ENCODE measurements at regions not wholly inside any gene's neighbourhood (a gene's known extent, or its start where the extent isn't known, plus 50 kb on each side); places are given as distances from the start of the nearest gene placed in this dataset.

GRCh38 chr4:156168288-156168687 lies 214.6 kb upstream of the CTSO start:
- Histone ChIP-seq H3K27me3 (ENCODE audit: control insufficient read depth in 1 of 2, insufficient read depth in 2 of 2, low read length in 2 of 2) (no peaks in the 10 kb centered on the region), H3K4me1 (ENCODE audit: control insufficient read depth in 2 of 2, insufficient read depth in 2 of 2, low read length in 1 of 2) (no peaks in the 10 kb centered on the region), H3K9me3 (ENCODE audit: control insufficient read depth in 2 of 2, insufficient read depth in 1 of 2, low read depth in 1 of 2, low read length in 1 of 2) (no peaks in the 10 kb centered on the region), H3K36me3 (ENCODE audit: control insufficient read depth in 2 of 2, insufficient read depth in 2 of 2, low read length in 1 of 2) (no peaks in the 10 kb centered on the region), H3K4me3 (ENCODE audit: low read depth in 1 of 2, low read length in 2 of 2) (no peak overlapping the region), H3K27ac (ENCODE audit: low read depth in 2 of 2, low read length in 1 of 2) (no peak overlapping the region)
- 44 to 54% methylated on average over 1 of the region's 1 CpG for WGBS, 2 donors

GRCh38 chr4:156158747-156159146 lies 205.1 kb upstream of the CTSO start:
- no peak overlapping the region for H3K27ac ChIP-seq (ENCODE audit: low read depth in 2 of 2, low read length in 1 of 2)
- H3K4me1 ChIP-seq (ENCODE audit: control insufficient read depth in 2 of 2, insufficient read depth in 2 of 2, low read length in 1 of 2), result no peaks in the 10 kb centered on the region
- no peaks in the 10 kb centered on the region for H3K9me3 ChIP-seq (ENCODE audit: control insufficient read depth in 2 of 2, insufficient read depth in 1 of 2, low read depth in 1 of 2, low read length in 1 of 2)
- no peak overlapping the region for H3K4me3 ChIP-seq (ENCODE audit: low read depth in 1 of 2, low read length in 2 of 2)
- H3K36me3 ChIP-seq (ENCODE audit: control insufficient read depth in 2 of 2, insufficient read depth in 2 of 2, low read length in 1 of 2), result no peaks in the 10 kb centered on the region
- H3K27me3 ChIP-seq (ENCODE audit: control insufficient read depth in 1 of 2, insufficient read depth in 2 of 2, low read length in 2 of 2), result no peaks in the 10 kb centered on the region

DNA sequence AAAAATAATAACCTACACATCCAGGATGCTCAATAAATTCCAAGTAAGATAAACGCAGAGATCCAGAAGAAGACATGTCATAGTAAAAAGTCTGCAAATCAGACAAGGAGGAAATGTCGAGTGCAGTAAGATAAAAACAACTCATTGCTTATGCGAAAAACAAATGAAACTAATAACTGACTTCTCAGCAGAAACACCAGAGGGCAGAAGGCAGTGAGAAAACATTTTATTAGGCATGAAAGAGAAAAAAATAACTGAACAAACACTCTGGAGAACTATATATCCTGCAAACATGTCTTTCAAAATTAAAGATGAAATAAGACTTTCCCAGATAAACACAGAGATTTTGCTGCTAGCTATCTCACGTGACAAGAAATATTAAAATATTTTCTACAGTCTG lies 201.3 kb upstream of the CTSO start:
- no peaks in the 10 kb centered on the region for H3K27me3 ChIP-seq (ENCODE audit: control insufficient read depth in 1 of 2, insufficient read depth in 2 of 2, low read length in 2 of 2)
- 84 to 86% methylated on average over 4 of the region's 4 CpGs for WGBS, 2 donors
- no peak overlapping the region for H3K27ac ChIP-seq (ENCODE audit: low read depth in 2 of 2, low read length in 1 of 2)
- H3K36me3 ChIP-seq (ENCODE audit: control insufficient read depth in 2 of 2, insufficient read depth in 2 of 2, low read length in 1 of 2), result no peaks in the 10 kb centered on the region
- H3K9me3 ChIP-seq (ENCODE audit: control insufficient read depth in 2 of 2, insufficient read depth in 1 of 2, low read depth in 1 of 2, low read length in 1 of 2), result no peaks in the 10 kb centered on the region
- no peaks in the 10 kb centered on the region for H3K4me1 ChIP-seq (ENCODE audit: control insufficient read depth in 2 of 2, insufficient read depth in 2 of 2, low read length in 1 of 2)
- H3K4me3 ChIP-seq (ENCODE audit: low read depth in 1 of 2, low read length in 2 of 2), result no peak overlapping the region

DNA sequence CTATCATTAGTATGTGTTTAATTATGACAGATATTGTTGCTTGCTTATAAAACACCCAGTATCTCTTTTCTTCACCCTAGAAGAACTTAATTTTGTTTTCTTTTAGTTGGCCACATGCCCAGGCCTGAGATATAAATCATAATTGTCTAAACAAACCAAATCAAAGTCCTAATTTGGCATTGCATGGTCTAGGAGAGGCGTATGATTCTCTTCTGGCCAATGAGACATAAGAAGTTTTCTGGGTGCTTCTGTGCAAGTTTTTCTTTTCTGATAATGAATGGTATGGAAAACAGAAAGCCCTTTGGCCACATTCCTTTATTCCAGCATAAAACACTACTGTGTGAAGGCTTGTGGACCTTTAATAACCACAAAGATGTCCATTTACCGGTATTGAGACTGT lies 192.9 kb upstream of the CTSO start:
- Histone ChIP-seq H3K27ac (ENCODE audit: low read depth in 2 of 2, low read length in 1 of 2) (no peak overlapping the region), H3K4me3 (ENCODE audit: low read depth in 1 of 2, low read length in 2 of 2) (no peak overlapping the region), H3K9me3 (ENCODE audit: control insufficient read depth in 2 of 2, insufficient read depth in 1 of 2, low read depth in 1 of 2, low read length in 1 of 2) (no peaks in the 10 kb centered on the region), H3K4me1 (ENCODE audit: control insufficient read depth in 2 of 2, insufficient read depth in 2 of 2, low read length in 1 of 2) (no peaks in the 10 kb centered on the region), H3K27me3 (ENCODE audit: control insufficient read depth in 1 of 2, insufficient read depth in 2 of 2, low read length in 2 of 2) (no peaks in the 10 kb centered on the region), H3K36me3 (ENCODE audit: control insufficient read depth in 2 of 2, insufficient read depth in 2 of 2, low read length in 1 of 2) (no peaks in the 10 kb centered on the region)
- WGBS, 2 donors, result 54 to 56% methylated on average over 2 of the region's 2 CpGs

DNA sequence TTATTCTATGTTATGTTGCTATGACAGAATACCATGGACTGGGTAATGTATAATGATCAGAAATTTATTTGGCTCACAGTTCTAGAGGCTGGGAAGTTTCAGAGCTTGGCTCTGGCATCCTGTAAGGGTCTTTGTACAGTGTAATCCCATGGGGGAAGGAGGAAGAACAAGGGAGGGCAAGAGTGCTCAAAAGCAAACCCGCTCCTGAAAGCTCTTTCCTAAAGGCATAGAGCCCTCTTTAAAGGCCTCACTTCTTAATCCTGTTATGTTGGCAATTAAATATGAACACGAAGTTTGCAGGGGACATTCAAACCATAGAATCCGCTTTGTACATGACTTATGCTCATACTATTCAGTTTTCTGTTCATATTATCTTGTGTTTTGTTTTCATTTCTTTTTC lies 191.3 kb upstream of the CTSO start:
- 77 to 80% methylated on average over 3 of the region's 3 CpGs for WGBS, 2 donors
- H3K4me3 ChIP-seq (ENCODE audit: low read depth in 1 of 2, low read length in 2 of 2), result no peak overlapping the region

DNA sequence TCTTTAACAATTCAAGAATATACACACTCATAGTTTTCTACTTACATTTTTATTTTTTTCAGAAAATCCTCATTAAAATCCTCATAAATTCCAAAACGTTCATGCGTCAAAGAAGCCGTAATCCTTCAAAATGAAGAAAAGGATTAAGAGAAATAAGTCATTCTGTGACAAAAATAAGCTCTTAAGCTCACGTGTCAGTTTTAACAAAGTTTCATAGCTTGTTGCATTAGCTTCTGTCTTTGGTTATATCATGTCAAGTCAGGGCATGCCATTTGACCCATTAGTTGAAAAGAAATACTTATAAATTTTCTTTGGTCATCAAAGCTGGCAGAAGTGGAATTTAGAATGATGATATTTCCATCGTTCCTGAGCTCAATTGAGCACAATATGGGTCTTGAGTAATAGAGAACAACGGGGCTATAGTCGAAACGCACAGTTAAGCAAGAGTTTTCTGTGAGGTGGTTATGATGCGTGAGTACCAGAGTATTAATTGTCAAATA lies 185.2 kb upstream of the CTSO start:
- no peak overlapping the region for H3K4me3 ChIP-seq (ENCODE audit: low read depth in 1 of 2, low read length in 2 of 2)
- no peaks in the 10 kb centered on the region for H3K36me3 ChIP-seq (ENCODE audit: control insufficient read depth in 2 of 2, insufficient read depth in 2 of 2, low read length in 1 of 2)
- no peaks in the 10 kb centered on the region for H3K27me3 ChIP-seq (ENCODE audit: control insufficient read depth in 1 of 2, insufficient read depth in 2 of 2, low read length in 2 of 2)
- no peaks in the 10 kb centered on the region for H3K4me1 ChIP-seq (ENCODE audit: control insufficient read depth in 2 of 2, insufficient read depth in 2 of 2, low read length in 1 of 2)
- no peak overlapping the region for H3K27ac ChIP-seq (ENCODE audit: low read depth in 2 of 2, low read length in 1 of 2)
- no peaks in the 10 kb centered on the region for H3K9me3 ChIP-seq (ENCODE audit: control insufficient read depth in 2 of 2, insufficient read depth in 1 of 2, low read depth in 1 of 2, low read length in 1 of 2)
- 54 to 65% methylated on average over 9 of the region's 9 CpGs for WGBS, 2 donors

More for the DNA sequence above, 191.3 kb upstream of the CTSO start:
- no peaks in the 10 kb centered on the region for H3K36me3 ChIP-seq (ENCODE audit: control insufficient read depth in 2 of 2, insufficient read depth in 2 of 2, low read length in 1 of 2)
- H3K4me1 ChIP-seq (ENCODE audit: control insufficient read depth in 2 of 2, insufficient read depth in 2 of 2, low read length in 1 of 2), result no peaks in the 10 kb centered on the region
- H3K9me3 ChIP-seq (ENCODE audit: control insufficient read depth in 2 of 2, insufficient read depth in 1 of 2, low read depth in 1 of 2, low read length in 1 of 2), result no peaks in the 10 kb centered on the region
- no peaks in the 10 kb centered on the region for H3K27me3 ChIP-seq (ENCODE audit: control insufficient read depth in 1 of 2, insufficient read depth in 2 of 2, low read length in 2 of 2)
- no peak overlapping the region for H3K27ac ChIP-seq (ENCODE audit: low read depth in 2 of 2, low read length in 1 of 2)

DNA sequence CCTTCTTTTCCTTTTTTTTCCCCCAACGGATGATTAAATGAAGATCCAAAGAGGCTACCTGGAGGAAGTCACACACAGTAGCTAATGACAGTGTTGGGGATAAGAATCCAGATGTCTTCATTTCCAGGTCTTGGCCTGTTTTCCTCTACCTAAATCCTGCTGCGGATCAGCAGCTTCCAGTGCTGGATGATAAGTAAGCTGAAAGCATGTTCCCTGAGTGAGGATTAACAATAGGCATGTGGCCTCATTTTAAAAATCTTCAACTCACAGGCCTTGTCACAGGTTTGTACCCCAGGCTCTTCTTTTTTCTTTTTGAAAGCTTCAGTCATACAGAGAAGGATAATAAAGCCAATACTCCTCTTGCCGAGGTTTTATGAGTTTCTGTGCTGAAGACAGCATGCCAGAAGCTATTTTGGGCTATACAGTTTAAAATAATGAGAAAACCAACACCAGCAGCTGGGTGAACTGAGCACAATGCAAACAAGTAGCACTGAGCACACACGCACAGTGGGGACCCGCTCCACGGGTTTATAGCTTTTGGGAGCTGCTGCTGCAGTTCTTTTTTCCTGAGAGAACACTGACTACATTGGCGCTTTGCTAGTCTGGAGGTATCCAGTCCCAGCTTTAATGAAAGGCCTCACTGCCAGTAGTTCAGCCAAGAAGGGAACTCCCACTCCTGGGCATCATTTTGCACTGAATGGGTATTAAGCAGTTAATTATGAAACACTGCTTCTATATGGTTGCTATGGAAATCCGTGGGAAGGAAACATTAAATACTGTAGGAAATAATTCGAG lies 184.2 kb upstream of the CTSO start:
- Histone ChIP-seq H3K36me3 (ENCODE audit: control insufficient read depth in 2 of 2, insufficient read depth in 2 of 2, low read length in 1 of 2) (no peaks in the 10 kb centered on the region), H3K9me3 (ENCODE audit: control insufficient read depth in 2 of 2, insufficient read depth in 1 of 2, low read depth in 1 of 2, low read length in 1 of 2) (no peaks in the 10 kb centered on the region), H3K27ac (ENCODE audit: low read depth in 2 of 2, low read length in 1 of 2) (no peak overlapping the region), H3K4me1 (ENCODE audit: control insufficient read depth in 2 of 2, insufficient read depth in 2 of 2, low read length in 1 of 2) (no peaks in the 10 kb centered on the region), H3K27me3 (ENCODE audit: control insufficient read depth in 1 of 2, insufficient read depth in 2 of 2, low read length in 2 of 2) (no peaks in the 10 kb centered on the region), H3K4me3 (ENCODE audit: low read depth in 1 of 2, low read length in 2 of 2) (no peak overlapping the region)
- 57 to 63% methylated on average over 9 of the region's 9 CpGs for WGBS, 2 donors

- Histone ChIP-seq H3K4me3 (ENCODE audit: low read depth in 1 of 2, low read length in 2 of 2) (no peak overlapping the region), H3K27ac (ENCODE audit: low read depth in 2 of 2, low read length in 1 of 2) (no peak overlapping the region), H3K36me3 (ENCODE audit: control insufficient read depth in 2 of 2, insufficient read depth in 2 of 2, low read length in 1 of 2) (no peaks in the 10 kb centered on the region), H3K9me3 (ENCODE audit: control insufficient read depth in 2 of 2, insufficient read depth in 1 of 2, low read depth in 1 of 2, low read length in 1 of 2) (no peaks in the 10 kb centered on the region), H3K4me1 (ENCODE audit: control insufficient read depth in 2 of 2, insufficient read depth in 2 of 2, low read length in 1 of 2) (no peaks in the 10 kb centered on the region), H3K27me3 (ENCODE audit: control insufficient read depth in 1 of 2, insufficient read depth in 2 of 2, low read length in 2 of 2) (no peaks in the 10 kb centered on the region)
- WGBS, 2 donors, result 72 to 77% methylated on average over 2 of the region's 2 CpGs
Measured at GRCh38 chr4:156132196-156132595, 178.5 kb upstream of the CTSO start.

DNA sequence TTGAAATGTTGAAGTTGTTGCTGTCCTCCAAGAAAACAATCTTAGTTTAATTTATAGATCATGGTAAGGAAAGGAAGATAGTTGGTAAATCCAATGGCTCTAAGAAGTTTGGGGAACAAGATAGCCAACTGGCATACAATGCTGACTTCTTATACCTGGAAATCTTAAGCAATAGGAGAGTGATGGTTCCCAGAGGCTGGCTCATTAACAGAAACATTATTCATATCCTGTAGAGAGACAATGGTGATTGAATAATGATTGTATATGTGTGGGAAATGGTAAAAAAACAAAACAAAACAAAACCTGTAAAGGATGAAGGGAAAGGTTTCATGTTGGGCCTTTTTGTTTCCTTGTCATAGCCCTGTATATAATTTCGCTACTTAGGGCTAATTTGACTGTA lies 174.9 kb upstream of the CTSO start:
- 44 to 60% methylated on average over 1 of the region's 1 CpG for WGBS, 2 donors
- H3K36me3 ChIP-seq (ENCODE audit: control insufficient read depth in 2 of 2, insufficient read depth in 2 of 2, low read length in 1 of 2), result no peaks in the 10 kb centered on the region
- H3K9me3 ChIP-seq (ENCODE audit: control insufficient read depth in 2 of 2, insufficient read depth in 1 of 2, low read depth in 1 of 2, low read length in 1 of 2), result no peaks in the 10 kb centered on the region
- no peaks in the 10 kb centered on the region for H3K27me3 ChIP-seq (ENCODE audit: control insufficient read depth in 1 of 2, insufficient read depth in 2 of 2, low read length in 2 of 2)
- H3K27ac ChIP-seq (ENCODE audit: low read depth in 2 of 2, low read length in 1 of 2), result no peak overlapping the region
- H3K4me3 ChIP-seq (ENCODE audit: low read depth in 1 of 2, low read length in 2 of 2), result no peak overlapping the region
- no peaks in the 10 kb centered on the region for H3K4me1 ChIP-seq (ENCODE audit: control insufficient read depth in 2 of 2, insufficient read depth in 2 of 2, low read length in 1 of 2)

DNA sequence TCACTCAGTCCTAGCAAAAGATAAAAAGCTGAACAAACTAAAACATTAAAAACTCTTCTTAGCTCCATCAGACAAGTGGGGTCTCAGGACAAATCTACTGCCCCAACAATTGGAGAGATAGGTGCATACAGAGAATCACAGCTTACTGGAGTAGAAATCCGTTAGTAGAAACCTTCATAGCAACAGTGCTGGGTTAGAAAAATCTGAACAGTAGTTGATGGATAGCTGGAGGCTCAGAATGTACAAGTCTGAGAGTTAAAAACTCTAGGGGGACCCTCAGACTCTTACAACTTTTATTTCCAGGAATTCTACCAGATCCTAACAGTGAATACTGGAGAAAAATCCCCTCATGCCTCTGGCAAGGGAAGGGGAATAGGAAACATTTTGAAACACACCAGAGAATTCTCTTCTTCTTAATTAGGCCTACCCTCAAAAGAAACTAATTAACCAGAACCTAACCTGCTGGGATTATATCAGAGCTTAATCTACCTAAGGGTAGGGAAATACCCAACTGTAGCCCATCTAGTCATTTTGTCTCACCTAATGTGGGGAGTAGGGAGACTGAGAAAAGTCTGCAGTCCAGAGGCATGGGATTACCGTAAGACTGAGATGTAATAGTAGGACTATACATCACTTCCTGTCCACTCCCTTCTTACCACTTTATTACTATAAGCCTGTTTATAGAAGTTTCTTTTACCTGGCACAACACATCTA lies 165.0 kb upstream of the CTSO start:
- Histone ChIP-seq H3K27ac (ENCODE audit: low read depth in 2 of 2, low read length in 1 of 2) (no peak overlapping the region), H3K4me1 (ENCODE audit: control insufficient read depth in 2 of 2, insufficient read depth in 2 of 2, low read length in 1 of 2) (no peaks in the 10 kb centered on the region), H3K9me3 (ENCODE audit: control insufficient read depth in 2 of 2, insufficient read depth in 1 of 2, low read depth in 1 of 2, low read length in 1 of 2) (no peaks in the 10 kb centered on the region), H3K36me3 (ENCODE audit: control insufficient read depth in 2 of 2, insufficient read depth in 2 of 2, low read length in 1 of 2) (no peaks in the 10 kb centered on the region), H3K27me3 (ENCODE audit: control insufficient read depth in 1 of 2, insufficient read depth in 2 of 2, low read length in 2 of 2) (no peaks in the 10 kb centered on the region), H3K4me3 (ENCODE audit: low read depth in 1 of 2, low read length in 2 of 2) (no peak overlapping the region)
- 73 to 82% methylated on average over 2 of the region's 2 CpGs for WGBS, 2 donors
